SK-N-MC (cell line): ENCODE measurements at regions not wholly inside any gene's neighbourhood (a gene's known extent, or its start where the extent isn't known, plus 50 kb on each side); places are given as distances from the start of the nearest gene placed in this dataset.

Experiments
- EZH2 ChIP-seq: fragments of 200-600 bp; sonication (generic); IDR thresholded peaks from one replicate; pipeline ENCODE4 v1.6.1; 2017; ENCODE audit warnings: antibody characterized with exemption
- FOXP2 ChIP-seq: optimal IDR thresholded peaks from 2 replicates; pipeline ENCODE3; 2011; ENCODE audit warnings: mild to moderate bottlenecking, moderate library complexity; ENCODE audit not compliant: insufficient read depth; ENCODE audit errors: extremely low read length, control extremely low read depth
- POLR2AphosphoS5 ChIP-seq: IDR thresholded peaks from 2 replicates; pipeline ENCODE4 v1.6.1; 2012; ENCODE audit warnings: mild to moderate bottlenecking, low read depth, low read length, borderline replicate concordance

DNA sequence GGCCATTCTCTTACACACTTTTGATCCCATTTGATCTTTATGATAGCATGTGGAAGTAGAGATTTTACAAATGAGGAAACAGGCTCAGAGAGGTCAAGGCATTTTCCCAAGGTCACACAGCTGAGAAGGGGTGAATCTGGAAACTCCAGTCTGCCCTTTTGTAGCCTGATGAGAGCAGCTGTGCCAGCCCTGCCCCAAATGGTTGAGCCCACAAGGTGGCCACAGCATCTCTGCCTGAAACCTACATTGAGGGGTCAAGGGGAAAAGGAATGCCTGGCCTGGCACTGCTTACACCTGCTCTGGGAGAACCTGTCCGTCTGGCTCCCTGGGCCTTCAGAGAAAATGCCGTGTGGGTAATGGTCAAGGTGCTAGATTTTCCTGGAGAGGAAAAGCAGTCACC is 200.2 kb upstream of the LINGO1 start:
- TF ChIP-seq POLR2AphosphoS5 (no peak), EZH2 (no peak), FOXP2 (no peak)
